HEK293 (cell line): ENCODE measurements at regions not wholly inside any gene's neighbourhood (a gene's known extent, or its start where the extent isn't known, plus 50 kb on each side); places are given as distances from the start of the nearest gene placed in this dataset.

Source experiments
- CTCF ChIA-PET: fragments of 350-600 bp; formaldehyde crosslinking; extraction: SDS; loops from one replicate; lab custom pipeline; 2021; ENCODE audit warnings: antibody characterized with exemption; lab: Yijun Ruan, JAX
- POLR2A ChIA-PET: fragments of 300-600 bp; formaldehyde crosslinking; extraction: SDS; loops from one replicate; lab custom pipeline; 2020; ENCODE audit warnings: antibody characterized with exemption, inconsistent platforms; lab: Yijun Ruan, JAX
- H3K27ac ChIP-seq: fragments of 200-500 bp; sonication (Bioruptor generic); 2 replicates; pipeline ENCODE4 v1.5.1; 2014; ENCODE audit warnings: low read depth, low read length, control low read depth, inconsistent platforms; ENCODE audit errors: extremely low read depth
- H3K36me3 ChIP-seq, 2 experiments: fragments of 200-500 bp in 1 of 2; sonication (Bioruptor generic) in 1 of 2; 1 replicate in 1 of 2; 2 replicates in 1 of 2; pipeline ENCODE4 v1.5.1; 2014 to 2017; ENCODE audit warnings: inconsistent platforms in 2 of 2, low read length in 2 of 2; ENCODE audit not compliant: control insufficient read depth in 2 of 2, insufficient read depth in 1 of 2
- H3K4me1 ChIP-seq: fragments of 200-500 bp; sonication (Bioruptor generic); 2 replicates; pipeline ENCODE4 v1.5.1; 2014; ENCODE audit warnings: mild to moderate bottlenecking, low read length, inconsistent platforms; ENCODE audit not compliant: control insufficient read depth, insufficient read depth
- H3K4me3 ChIP-seq: 2 replicates; pipeline ENCODE4 v1.5.1; 2011; ENCODE audit warnings: low read depth, mild to moderate bottlenecking, control low read depth, low read length, moderate library complexity
- H3K9me3 ChIP-seq: fragments of 200-500 bp; sonication (Bioruptor generic); 2 replicates; pipeline ENCODE4 v1.5.1; 2014; ENCODE audit warnings: low read depth, low read length, inconsistent platforms; ENCODE audit not compliant: control insufficient read depth, insufficient read depth
- EGR2 ChIP-seq: fragments of 450-650 bp; formaldehyde crosslinking; IDR thresholded peaks from 2 replicates; pipeline ENCODE4 v1.5.1; 2016; ENCODE audit warnings: low read depth, missing biosample characterization, missing genetic modification characterization
- GLIS1 ChIP-seq: fragments of 450-650 bp; formaldehyde crosslinking; IDR thresholded peaks from 2 replicates; pipeline ENCODE4 v1.5.1; 2016; ENCODE audit warnings: missing biosample characterization, missing genetic modification characterization
- HIC1 ChIP-seq: fragments of 450-650 bp; formaldehyde crosslinking; IDR thresholded peaks from 2 replicates; pipeline ENCODE4 v1.5.1; 2016; ENCODE audit warnings: missing biosample characterization, missing genetic modification characterization
- REST ChIP-seq: fragments of 450-650 bp; formaldehyde crosslinking; IDR thresholded peaks from 2 replicates; pipeline ENCODE4 v1.5.1; 2016; ENCODE audit warnings: missing biosample characterization, missing genetic modification characterization
- SP3 ChIP-seq: fragments of 450-650 bp; formaldehyde crosslinking; IDR thresholded peaks from 2 replicates; pipeline ENCODE4 v1.5.1; 2016; ENCODE audit warnings: missing biosample characterization, missing genetic modification characterization
- YY1 ChIP-seq: fragments of 450-650 bp; formaldehyde crosslinking; IDR thresholded peaks from 2 replicates; pipeline ENCODE4 v1.5.1; 2018; ENCODE audit warnings: missing biosample characterization, missing genetic modification characterization
- ZNF112 ChIP-seq: fragments of 450-650 bp; formaldehyde crosslinking; IDR thresholded peaks from 2 replicates; pipeline ENCODE4 v1.5.0; 2017; ENCODE audit warnings: missing biosample characterization, missing genetic modification characterization
- ZNF121 ChIP-seq: fragments of 450-650 bp; formaldehyde crosslinking; IDR thresholded peaks from 2 replicates; pipeline ENCODE4 v1.5.1; 2016; ENCODE audit warnings: missing biosample characterization, missing genetic modification characterization
- ZNF133 ChIP-seq: fragments of 450-650 bp; formaldehyde crosslinking; IDR thresholded peaks from 2 replicates; pipeline ENCODE4 v1.5.1; 2016; ENCODE audit warnings: missing biosample characterization, missing genetic modification characterization
- ZNF157 ChIP-seq: fragments of 450-650 bp; formaldehyde crosslinking; IDR thresholded peaks from 2 replicates; pipeline ENCODE4 v1.5.1; 2016; ENCODE audit warnings: missing biosample characterization, missing genetic modification characterization
- ZNF19 ChIP-seq: fragments of 450-650 bp; formaldehyde crosslinking; IDR thresholded peaks from 2 replicates; pipeline ENCODE4; 2016; ENCODE audit warnings: missing biosample characterization, missing genetic modification characterization, low read depth
- ZNF211 ChIP-seq: fragments of 450-650 bp; formaldehyde crosslinking; IDR thresholded peaks from 2 replicates; pipeline ENCODE4 v1.5.1; 2016; ENCODE audit warnings: low read depth, missing biosample characterization, missing genetic modification characterization
- ZNF214 ChIP-seq: fragments of 450-650 bp; formaldehyde crosslinking; IDR thresholded peaks from 2 replicates; pipeline ENCODE4 v1.5.1; 2017; ENCODE audit warnings: missing biosample characterization, mild to moderate bottlenecking, missing genetic modification characterization, borderline replicate concordance
- ZNF23 ChIP-seq: fragments of 450-650 bp; formaldehyde crosslinking; IDR thresholded peaks from 2 replicates; pipeline ENCODE4 v1.5.1; 2016; ENCODE audit warnings: missing biosample characterization, missing genetic modification characterization, borderline replicate concordance
- ZNF274 ChIP-seq, 2 experiments: fragments of 200-500 bp in 1 of 2; fragments of 450-650 bp in 1 of 2; sonication (Bioruptor generic) in 1 of 2; formaldehyde crosslinking in 1 of 2; IDR thresholded peaks; 2 replicates each; pipeline versions ENCODE4 v1.5.1 to v1.6.1; 2014 to 2016; ENCODE audit warnings: borderline replicate concordance in 1 of 2, inconsistent platforms in 1 of 2, low read length in 1 of 2, missing biosample characterization in 1 of 2, missing genetic modification characterization in 1 of 2
- ZNF335 ChIP-seq: fragments of 450-650 bp; formaldehyde crosslinking; conservative IDR thresholded peaks from 2 replicates; pipeline ENCODE4 v1.5.1; 2016; ENCODE audit warnings: missing biosample characterization, missing genetic modification characterization
- ZNF37A ChIP-seq: fragments of 450-650 bp; IDR thresholded peaks from 2 replicates; pipeline ENCODE4 v1.5.1; 2018; ENCODE audit warnings: missing biosample characterization, missing genetic modification characterization
- ZNF423 ChIP-seq: fragments of 450-650 bp; formaldehyde crosslinking; IDR thresholded peaks from 2 replicates; pipeline ENCODE4 v1.5.1; 2016; ENCODE audit warnings: missing biosample characterization, missing genetic modification characterization
- ZNF571 ChIP-seq: fragments of 450-650 bp; formaldehyde crosslinking; IDR thresholded peaks from 2 replicates; pipeline ENCODE4 v1.5.0; 2017; ENCODE audit warnings: missing biosample characterization, missing genetic modification characterization
- ZNF629 ChIP-seq: fragments of 450-650 bp; formaldehyde crosslinking; IDR thresholded peaks from 2 replicates; pipeline ENCODE4 v1.5.1; 2017; ENCODE audit warnings: missing biosample characterization, missing genetic modification characterization
- ZNF645 ChIP-seq: fragments of 450-650 bp; formaldehyde crosslinking; IDR thresholded peaks from 2 replicates; pipeline ENCODE4; 2016; ENCODE audit warnings: missing biosample characterization, missing genetic modification characterization
- ZNF768 ChIP-seq: fragments of 450-650 bp; formaldehyde crosslinking; IDR thresholded peaks from 2 replicates; pipeline ENCODE4 v1.5.1; 2018; ENCODE audit warnings: missing biosample characterization, mild to moderate bottlenecking, missing genetic modification characterization
- ZNF785 ChIP-seq: fragments of 450-650 bp; formaldehyde crosslinking; IDR thresholded peaks from 2 replicates; pipeline ENCODE4 v1.5.1; 2016; ENCODE audit warnings: missing biosample characterization, missing genetic modification characterization
- ZNF792 ChIP-seq: fragments of 450-650 bp; formaldehyde crosslinking; IDR thresholded peaks from 2 replicates; pipeline ENCODE4 v1.5.1; 2016; ENCODE audit warnings: missing biosample characterization, missing genetic modification characterization
- TF ChIP-seq, protein P1 (sequence below): fragments of 450-650 bp; IDR thresholded peaks from 2 replicates; pipeline ENCODE4 v1.5.1; 2018; ENCODE audit warnings: missing biosample characterization, mild to moderate bottlenecking, missing genetic modification characterization
- TF ChIP-seq, protein P2 (sequence below): fragments of 450-650 bp; formaldehyde crosslinking; IDR thresholded peaks from 2 replicates; pipeline ENCODE4 v1.5.1; 2017; ENCODE audit warnings: missing biosample characterization, mild to moderate bottlenecking, missing genetic modification characterization, moderate library complexity

DNA sequence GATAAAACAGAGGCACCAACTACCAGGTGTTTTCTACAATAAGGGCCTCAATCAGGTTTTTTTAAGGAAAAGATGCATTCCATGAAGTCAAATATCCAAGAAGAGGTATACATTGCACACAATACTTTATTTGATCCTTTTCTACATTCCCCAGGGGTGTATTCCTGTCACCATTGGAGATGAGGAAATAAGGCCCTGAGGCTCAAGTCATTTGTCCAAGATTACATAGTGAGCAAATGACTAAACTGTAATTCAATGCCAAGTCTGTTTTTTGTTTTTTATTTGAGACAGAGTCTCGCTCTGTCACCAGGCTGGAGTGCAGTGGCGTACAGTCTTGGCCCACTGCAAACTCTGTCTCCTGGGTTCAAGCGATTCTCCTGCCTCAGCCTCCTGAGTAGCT is 69.2 kb upstream of the CDYL start (continued):
- TF ChIP-seq, protein P1, sequence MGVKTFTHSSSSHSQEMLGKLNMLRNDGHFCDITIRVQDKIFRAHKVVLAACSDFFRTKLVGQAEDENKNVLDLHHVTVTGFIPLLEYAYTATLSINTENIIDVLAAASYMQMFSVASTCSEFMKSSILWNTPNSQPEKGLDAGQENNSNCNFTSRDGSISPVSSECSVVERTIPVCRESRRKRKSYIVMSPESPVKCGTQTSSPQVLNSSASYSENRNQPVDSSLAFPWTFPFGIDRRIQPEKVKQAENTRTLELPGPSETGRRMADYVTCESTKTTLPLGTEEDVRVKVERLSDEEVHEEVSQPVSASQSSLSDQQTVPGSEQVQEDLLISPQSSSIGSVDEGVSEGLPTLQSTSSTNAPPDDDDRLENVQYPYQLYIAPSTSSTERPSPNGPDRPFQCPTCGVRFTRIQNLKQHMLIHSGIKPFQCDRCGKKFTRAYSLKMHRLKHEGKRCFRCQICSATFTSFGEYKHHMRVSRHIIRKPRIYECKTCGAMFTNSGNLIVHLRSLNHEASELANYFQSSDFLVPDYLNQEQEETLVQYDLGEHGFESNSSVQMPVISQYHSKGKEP (tag by site-specific recombination), result no peak

- Histone ChIP-seq H3K4me1 (no peaks in the 10 kb centered on the region), H3K27ac (no peak overlapping the region), H3K9me3 (no peaks in the 10 kb centered on the region), H3K36me3 (no peaks in the 10 kb centered on the region), H3K4me3 (no peak overlapping the region)
- POLR2A ChIA-PET, result no interaction called here
- no peak for TF ChIP-seq ZNF274 (IDR thresholded peaks at IDR 0.05; ENCODE audit: low read length)
- no peak for TF ChIP-seq ZNF274 (tag by site-specific recombination; IDR thresholded peaks at IDR 0.05; ENCODE audit: borderline replicate concordance)
- TF ChIP-seq ZNF211 (tag by site-specific recombination), result no peak
- no peak for TF ChIP-seq EGR2 (tag by site-specific recombination)
- TF ChIP-seq GLIS1 (tag by site-specific recombination), result no peak
- no peak for TF ChIP-seq ZNF214 (tag by site-specific recombination)
- no peak for TF ChIP-seq ZNF335
- no peak for TF ChIP-seq SP3 (tag by site-specific recombination)
- TF ChIP-seq ZNF121, result no peak
- no peak for TF ChIP-seq HIC1 (tag by site-specific recombination)
- no peak for TF ChIP-seq REST
- TF ChIP-seq ZNF423, result no peak
- TF ChIP-seq, protein P2, sequence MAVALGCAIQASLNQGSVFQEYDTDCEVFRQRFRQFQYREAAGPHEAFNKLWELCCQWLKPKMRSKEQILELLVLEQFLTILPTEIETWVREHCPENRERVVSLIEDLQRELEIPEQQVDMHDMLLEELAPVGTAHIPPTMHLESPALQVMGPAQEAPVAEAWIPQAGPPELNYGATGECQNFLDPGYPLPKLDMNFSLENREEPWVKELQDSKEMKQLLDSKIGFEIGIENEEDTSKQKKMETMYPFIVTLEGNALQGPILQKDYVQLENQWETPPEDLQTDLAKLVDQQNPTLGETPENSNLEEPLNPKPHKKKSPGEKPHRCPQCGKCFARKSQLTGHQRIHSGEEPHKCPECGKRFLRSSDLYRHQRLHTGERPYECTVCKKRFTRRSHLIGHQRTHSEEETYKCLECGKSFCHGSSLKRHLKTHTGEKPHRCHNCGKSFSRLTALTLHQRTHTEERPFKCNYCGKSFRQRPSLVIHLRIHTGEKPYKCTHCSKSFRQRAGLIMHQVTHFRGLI, result no peak
- no peak for TF ChIP-seq ZNF629 (tag by site-specific recombination)
- no peak for TF ChIP-seq ZNF37A (tag by site-specific recombination)
- CTCF ChIA-PET, result interaction anchor here (0.6 kb wide), 1 partner anchor 278 kb away, joined by 3 read pairs; no protein-coding TSS in a partner anchor
Measured at GRCh38 chr6:4705809-4706208, 70.4 kb upstream of the CDYL start.

GRCh38 chr6:4703382-4703781 is 72.8 kb upstream of the CDYL start:
- CTCF ChIA-PET, result no interaction called here
- POLR2A ChIA-PET, result no interaction called here
- Histone ChIP-seq H3K4me1 (no peaks in the 10 kb centered on the region), H3K36me3 (no peaks in the 10 kb centered on the region), H3K9me3 (no peaks in the 10 kb centered on the region), H3K4me3 (no peak overlapping the region), H3K27ac (no peak overlapping the region)
- TF ChIP-seq ZNF112 (tag by site-specific recombination) (no peak), ZNF785 (tag by site-specific recombination) (no peak), YY1 (no peak), ZNF23 (tag by site-specific recombination) (no peak), ZNF133 (tag by site-specific recombination) (no peak), ZNF792 (tag by site-specific recombination) (no peak), ZNF768 (tag by site-specific recombination) (no peak), ZNF157 (tag by site-specific recombination) (no peak), ZNF645 (tag by site-specific recombination) (no peak), ZNF571 (tag by site-specific recombination) (no peak), ZNF19 (no peak)
